ENCODE measurements at regions not wholly inside any gene's neighbourhood (a gene's known extent, or its start where the extent isn't known, plus 50 kb on each side); places are given as distances from the start of the nearest gene placed in this dataset.
"Not testable (repeated sequence)": the region's sequence is repeated elsewhere in the genome, so short reads cannot be mapped to it uniquely, and the experiment has no call there.

- no peaks in the 10 kb centered on the region for H3K4me1 ChIP-seq
- TF ChIP-seq CTCF (IDR thresholded peaks at IDR 0.05; ENCODE audit: low read depth, low read length): 0 out of 2 replicates have a peak, but pooled peaks have one; percentile 13
- H3K4me3 ChIP-seq (ENCODE audit: low read depth, low read length): no peak overlapping the region
- no peaks in the 10 kb centered on the region for H3K9me3 ChIP-seq
- H3K27me3 ChIP-seq: no peaks in the 10 kb centered on the region
- H3K36me3 ChIP-seq: no peaks in the 10 kb centered on the region
- no peak for DNase-seq
These were observed 541.9 kb downstream of the TMX3 start for GRCh38 chr18:68172842-68173549.

DNA sequence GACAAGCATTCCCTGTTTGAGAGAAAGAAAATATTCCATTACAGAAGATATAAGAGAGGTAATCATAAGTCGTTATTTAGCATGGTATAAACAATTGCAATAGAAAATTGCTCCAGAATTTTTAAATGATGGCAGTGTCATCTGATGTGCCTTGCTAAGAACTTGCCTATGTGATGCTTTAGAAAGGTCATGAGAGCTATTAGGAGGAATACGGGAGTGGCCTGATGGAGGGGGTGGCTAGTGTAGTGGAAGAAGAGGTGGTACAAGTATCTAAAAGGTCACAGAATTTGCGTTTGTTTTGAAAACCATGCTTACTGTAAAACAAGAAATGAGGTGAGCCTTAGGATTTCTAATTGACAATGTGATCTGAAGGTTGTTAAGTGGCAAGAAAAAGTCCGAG is 550.0 kb downstream of the TMX3 start:
- no peak for DNase-seq
- Histone ChIP-seq H3K36me3 (no peaks in the 10 kb centered on the region), H3K27me3 (no peaks in the 10 kb centered on the region), H3K4me1 (no peaks in the 10 kb centered on the region), H3K9me3 (no peaks in the 10 kb centered on the region), H3K4me3 (ENCODE audit: low read depth, low read length) (no peak overlapping the region)
- no peak for TF ChIP-seq CTCF (IDR thresholded peaks at IDR 0.05; ENCODE audit: low read depth, low read length)

GRCh38 chr18:68153821-68154220 is 561.1 kb downstream of the TMX3 start:
- H3K36me3 ChIP-seq; H3K9me3 ChIP-seq; DNase-seq; H3K27me3 ChIP-seq; H3K4me1 ChIP-seq; H3K4me3 ChIP-seq (ENCODE audit: low read depth, low read length): not testable (repeated sequence)

DNA sequence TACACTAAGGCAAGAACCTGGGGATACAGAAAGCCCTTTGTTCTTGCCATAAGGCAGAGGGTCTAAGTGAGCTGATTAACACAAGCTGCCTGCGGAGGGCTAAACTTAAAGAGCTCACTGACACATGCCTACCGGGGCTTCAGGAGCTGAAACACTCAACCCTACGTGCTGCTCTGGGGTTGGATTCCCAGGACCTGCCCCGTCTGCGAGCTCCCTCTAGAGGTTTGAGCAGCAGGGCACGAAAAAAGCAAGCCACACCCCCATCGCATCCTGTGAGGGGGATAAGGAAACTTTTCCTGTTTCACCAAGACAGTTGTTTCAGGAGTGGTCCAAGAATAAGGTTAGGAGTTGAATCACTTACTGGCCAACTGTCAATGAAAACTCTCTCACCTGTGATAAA is 562.1 kb downstream of the TMX3 start:
- H3K4me3 ChIP-seq (ENCODE audit: low read depth, low read length): no peak overlapping the region
- no peaks in the 10 kb centered on the region for H3K36me3 ChIP-seq
- DNase-seq: no peak
- no peaks in the 10 kb centered on the region; the same call in 1 of the 2 replicates for H3K4me1 ChIP-seq
- no peaks in the 10 kb centered on the region for H3K9me3 ChIP-seq
- H3K27me3 ChIP-seq: no peaks in the 10 kb centered on the region
- no peak for TF ChIP-seq CTCF (IDR thresholded peaks at IDR 0.05; ENCODE audit: low read depth, low read length)

- no peak for DNase-seq
- no peak for TF ChIP-seq CTCF (IDR thresholded peaks at IDR 0.05; ENCODE audit: low read depth, low read length)
- Histone ChIP-seq H3K4me1 (no peaks in the 10 kb centered on the region; the same call in 1 of the 2 replicates), H3K4me3 (ENCODE audit: low read depth, low read length) (no peak overlapping the region), H3K27me3 (no peaks in the 10 kb centered on the region), H3K36me3 (no peaks in the 10 kb centered on the region), H3K9me3 (no peaks in the 10 kb centered on the region)
These were observed 563.9 kb downstream of the TMX3 start for GRCh38 chr18:68150961-68151360.

DNA sequence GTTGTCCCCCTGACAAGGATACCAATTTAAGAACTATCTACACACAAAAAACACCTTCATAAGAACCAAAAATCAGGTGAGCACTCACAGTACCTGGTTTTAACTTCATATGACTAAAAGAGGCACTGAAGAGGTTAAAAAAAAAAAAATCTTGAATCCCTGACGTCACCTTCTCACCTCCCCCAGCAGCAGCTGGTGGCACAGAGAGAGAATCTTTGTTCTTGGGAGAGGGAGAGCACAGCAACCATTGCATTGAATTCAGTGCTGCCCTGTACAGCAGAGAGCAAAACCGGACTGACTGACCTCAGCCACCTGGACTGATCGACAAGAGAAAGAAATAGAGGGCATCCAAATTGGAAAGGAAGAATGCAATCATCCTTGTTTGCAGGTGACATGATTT is 566.0 kb downstream of the TMX3 start:
- H3K4me1 ChIP-seq: no peaks in the 10 kb centered on the region; the same call in 1 of the 2 replicates
- no peaks in the 10 kb centered on the region for H3K9me3 ChIP-seq
- H3K36me3 ChIP-seq: no peaks in the 10 kb centered on the region
- no peaks in the 10 kb centered on the region for H3K27me3 ChIP-seq
- no peak for TF ChIP-seq CTCF (IDR thresholded peaks at IDR 0.05; ENCODE audit: low read depth, low read length)
- H3K4me3 ChIP-seq (ENCODE audit: low read depth, low read length): no peak overlapping the region
- DNase-seq: no peak

All from BE2C (cell line).